ENCODE measurements at regions not wholly inside any gene's neighbourhood (a gene's known extent, or its start where the extent isn't known, plus 50 kb on each side); places are given as distances from the start of the nearest gene placed in this dataset.
A peak's percentile ranks its signal among the peaks of the same experiment; 100 is the strongest.

GRCh38 chr2:191516260-191516659 is 161.7 kb upstream of the NABP1 start:
- DNase-seq, result no peak

DNA sequence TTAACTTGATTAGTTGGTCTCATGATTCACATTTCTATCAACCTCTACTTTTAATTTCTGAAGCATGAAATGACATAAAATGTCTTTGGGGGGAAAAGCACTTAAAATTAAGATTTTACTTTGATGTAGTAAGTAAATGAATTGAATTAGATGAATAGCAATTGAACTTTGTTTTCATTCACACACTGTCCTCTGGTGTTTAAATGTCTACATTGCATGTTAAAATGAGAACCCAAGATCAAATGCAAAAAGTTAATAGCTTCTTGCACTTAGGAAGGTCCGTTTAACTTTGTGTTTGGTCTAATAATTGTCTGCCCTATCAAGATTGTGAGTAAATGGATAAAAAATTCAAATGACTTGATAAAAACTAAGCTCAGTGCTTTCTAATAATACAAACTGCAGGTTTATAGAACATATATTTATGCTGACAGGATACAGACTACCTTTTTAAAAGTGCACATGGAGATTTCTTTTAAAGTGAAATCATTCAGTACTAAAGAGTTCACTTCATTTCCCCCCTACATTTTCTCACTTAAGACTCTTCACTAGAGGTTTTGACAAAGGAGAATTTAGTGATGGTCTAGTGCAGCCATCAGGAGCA is 156.2 kb upstream of the NABP1 start:
- DNase-seq, result peak; percentile 14 to 25

GRCh38 chr2:191522478-191523120 is 155.3 kb upstream of the NABP1 start:
- no peak for DNase-seq

DNA sequence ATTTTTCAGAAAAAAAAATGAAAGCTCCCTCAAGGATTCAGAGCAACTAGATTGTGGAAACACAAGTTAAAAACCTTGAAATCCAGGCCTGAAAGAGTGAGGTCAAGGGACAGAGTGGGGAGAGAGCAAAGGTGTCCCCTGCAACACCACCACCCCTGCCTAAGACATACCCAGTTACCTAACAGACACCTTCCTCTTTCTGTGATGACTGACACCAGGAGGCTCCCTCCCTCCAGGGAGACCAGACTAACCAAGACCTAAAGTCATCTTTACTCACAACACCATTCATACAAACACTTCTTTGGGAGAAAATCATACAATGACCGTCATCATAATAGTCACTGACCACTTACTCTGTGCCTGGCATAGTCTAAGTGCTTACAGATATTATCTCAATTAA is 151.8 kb upstream of the NABP1 start:
- peak; percentile 17 to 26 for DNase-seq

- no peak for DNase-seq
Measured at GRCh38 chr2:191526536-191526935, 151.4 kb upstream of the NABP1 start.

DNA sequence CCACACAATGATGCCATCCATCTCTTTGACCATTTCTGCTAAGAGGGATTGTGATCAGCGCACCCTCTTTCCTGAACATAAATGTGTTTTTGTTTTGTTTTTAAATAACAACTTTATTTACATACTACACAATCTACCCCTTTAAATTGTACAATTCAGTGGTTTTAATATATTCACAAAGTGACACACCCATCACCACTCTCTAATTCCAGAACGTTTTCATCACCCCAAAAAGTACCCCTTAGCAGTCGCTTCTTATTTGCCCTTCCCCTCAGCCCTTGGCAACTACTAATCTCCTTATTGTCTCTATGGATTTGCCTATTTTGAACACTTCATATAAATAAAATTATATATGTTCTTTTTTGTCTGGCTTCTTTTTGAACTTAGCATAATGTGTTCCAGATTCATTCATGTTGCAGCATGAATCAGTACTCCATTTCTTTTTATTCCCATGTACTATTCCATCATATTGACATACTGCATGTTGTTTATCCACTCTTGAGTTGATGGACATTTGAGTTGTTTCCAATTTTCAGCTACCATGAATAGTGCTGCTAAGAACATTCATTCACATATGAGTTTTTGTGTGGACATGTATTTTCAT is 150.9 kb upstream of the NABP1 start:
- no peak for DNase-seq

DNA sequence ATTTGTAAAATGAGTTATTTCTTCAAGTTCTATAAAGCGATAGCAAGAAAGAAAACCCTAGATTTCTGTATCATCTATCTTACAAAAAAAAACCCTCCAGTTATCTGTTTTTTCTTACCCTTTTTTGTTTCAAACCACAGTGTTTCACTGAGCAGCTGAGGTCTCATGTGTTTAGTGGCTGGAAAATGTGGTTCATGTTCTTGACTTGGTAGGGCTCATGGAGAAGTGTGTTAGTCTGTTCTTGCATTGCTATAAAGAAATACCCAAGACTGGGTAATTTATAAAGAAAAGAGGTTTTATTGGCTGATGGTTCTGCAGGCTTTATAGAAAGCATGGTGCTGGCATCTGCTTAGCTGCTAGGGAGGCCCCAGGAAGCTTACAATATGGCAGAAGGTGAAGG is 147.3 kb upstream of the NABP1 start:
- DNase-seq, result no peak

DNA sequence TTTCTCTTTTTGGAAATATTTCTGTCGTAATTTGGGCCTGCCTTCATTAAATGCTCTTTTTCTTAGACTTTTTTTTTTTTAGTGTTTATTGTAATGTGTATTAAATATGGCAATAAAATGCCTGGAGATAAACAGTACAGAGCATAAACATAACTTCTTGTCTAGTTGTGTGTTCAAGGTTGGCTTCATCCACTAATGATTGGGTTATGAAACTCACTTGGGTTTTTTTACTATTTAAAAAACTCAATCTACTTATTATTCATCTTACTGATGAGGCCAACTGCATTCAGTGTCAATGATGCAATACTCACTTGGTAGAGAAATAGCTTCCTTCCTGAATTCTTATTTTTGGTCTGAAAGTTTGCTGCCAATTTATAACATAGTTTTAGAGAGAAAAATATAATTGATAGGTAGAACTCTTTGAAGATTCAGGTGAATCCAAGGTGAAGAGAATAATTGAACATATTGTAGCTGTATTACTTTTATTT is 144.2 kb upstream of the NABP1 start:
- DNase-seq, result peak; percentile 78 to 80

GRCh38 chr2:191537921-191538320 is 140.0 kb upstream of the NABP1 start:
- DNase-seq, result no peak

DNA sequence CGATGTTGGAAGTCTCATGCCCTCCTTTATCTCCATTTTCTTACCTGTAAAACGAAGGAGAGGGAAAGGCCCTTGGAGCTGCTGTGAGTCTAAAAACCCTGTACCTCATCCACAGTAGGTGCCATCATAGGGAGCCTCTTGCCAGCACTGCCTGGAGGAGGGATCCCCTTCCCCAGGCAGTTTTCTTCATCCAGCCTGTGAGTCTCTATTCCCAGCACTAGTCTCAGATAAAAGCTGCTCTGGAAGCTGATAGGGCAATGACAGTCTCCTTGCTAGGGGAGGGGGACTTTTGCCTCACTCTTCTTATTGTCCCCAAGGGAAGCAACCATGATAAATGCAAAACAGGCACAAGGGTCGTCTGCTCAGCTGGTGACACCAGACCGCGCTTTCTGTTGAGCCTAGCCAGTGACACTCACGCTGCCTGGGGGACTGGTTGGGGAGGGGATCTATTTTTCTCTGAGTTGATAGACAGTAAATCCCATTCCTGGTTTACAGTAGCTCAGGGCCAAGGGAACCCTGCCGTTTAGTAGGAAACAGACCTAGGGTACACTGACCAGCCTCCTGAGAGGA is 139.5 kb upstream of the NABP1 start:
- DNase-seq, result no peak

DNA sequence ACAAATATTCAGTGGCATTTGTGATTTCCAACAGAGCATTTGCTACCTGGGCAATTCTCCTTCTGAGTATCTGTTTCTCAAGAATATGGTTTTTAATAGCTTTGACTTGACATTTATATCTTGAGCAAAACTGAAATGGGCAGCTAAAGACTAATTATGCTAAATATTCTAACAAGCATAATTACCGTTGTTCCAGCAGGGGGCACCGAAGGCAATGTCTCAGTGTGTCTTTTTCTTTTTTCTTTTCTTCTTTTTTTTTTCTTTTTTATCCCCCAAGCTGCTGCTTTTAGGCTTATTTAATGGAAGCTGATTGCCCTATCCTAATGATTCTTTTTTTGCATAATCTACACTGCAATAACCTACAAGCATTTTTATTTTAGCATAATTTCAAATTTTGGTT is 138.9 kb upstream of the NABP1 start:
- DNase-seq, result peak; percentile 30 to 51

- no peak for DNase-seq
Measured at GRCh38 chr2:191540681-191541080, 137.3 kb upstream of the NABP1 start.

- DNase-seq, result no peak
Measured at GRCh38 chr2:191543708-191544107, 134.2 kb upstream of the NABP1 start.

GRCh38 chr2:191544461-191545062 is 133.4 kb upstream of the NABP1 start:
- no peak for DNase-seq

GRCh38 chr2:191545361-191545760 is 132.6 kb upstream of the NABP1 start:
- no peak for DNase-seq

DNA sequence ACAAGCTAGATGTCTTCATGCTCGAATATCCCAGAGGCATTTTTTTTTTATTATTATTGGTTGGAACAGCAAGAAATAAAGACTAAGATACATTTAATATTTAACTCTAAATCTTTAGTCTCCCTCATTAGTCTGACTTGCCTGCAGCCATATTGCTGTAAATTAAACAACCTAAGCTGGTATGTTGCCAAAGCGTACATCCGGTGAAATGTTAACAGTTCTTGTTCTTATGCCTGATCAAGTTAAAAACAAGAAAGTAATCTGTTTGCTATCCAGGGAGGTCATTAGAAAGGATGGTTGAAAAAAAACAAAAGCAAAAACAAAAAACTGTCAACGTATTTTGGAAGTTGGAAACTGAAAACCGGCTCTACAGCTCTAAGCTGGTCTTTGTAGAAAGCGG is 125.9 kb upstream of the NABP1 start:
- DNase-seq, result no peak

- no peak for DNase-seq
Measured at GRCh38 chr2:191554240-191554639, 123.7 kb upstream of the NABP1 start.

DNA sequence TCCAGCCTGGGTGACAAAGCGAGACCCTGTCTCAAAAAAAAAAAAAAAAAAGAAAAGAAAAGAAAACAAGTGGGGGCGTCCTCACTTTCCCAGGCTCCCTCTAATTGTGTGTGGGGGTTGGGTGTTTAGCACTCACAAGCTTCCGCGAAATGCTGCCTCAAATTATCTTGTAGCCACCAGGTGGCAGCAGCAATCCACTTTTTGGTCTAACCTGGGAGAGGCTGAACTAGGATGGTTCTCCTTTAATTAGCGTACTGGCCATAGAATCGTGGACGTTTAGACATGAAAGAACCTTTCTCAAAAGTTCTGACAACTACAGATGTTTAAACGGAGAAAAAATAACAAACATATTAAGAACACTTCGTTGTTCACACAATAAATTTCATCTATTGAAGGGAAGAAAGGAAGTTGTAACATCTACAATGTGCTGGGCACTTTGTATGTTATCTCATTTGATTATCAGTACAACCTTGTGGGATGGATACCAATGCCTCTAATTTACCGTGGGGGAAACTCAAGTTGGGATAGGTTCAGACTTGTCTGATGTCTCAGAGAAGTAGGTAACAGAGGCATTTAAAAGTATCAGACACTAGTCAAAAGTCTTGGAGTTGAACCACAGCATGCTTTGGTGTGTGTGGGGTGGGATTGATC is 122.7 kb upstream of the NABP1 start:
- peak; percentile 51 to 73 for DNase-seq

GRCh38 chr2:191556463-191556862 is 121.5 kb upstream of the NABP1 start:
- no peak for DNase-seq

DNA sequence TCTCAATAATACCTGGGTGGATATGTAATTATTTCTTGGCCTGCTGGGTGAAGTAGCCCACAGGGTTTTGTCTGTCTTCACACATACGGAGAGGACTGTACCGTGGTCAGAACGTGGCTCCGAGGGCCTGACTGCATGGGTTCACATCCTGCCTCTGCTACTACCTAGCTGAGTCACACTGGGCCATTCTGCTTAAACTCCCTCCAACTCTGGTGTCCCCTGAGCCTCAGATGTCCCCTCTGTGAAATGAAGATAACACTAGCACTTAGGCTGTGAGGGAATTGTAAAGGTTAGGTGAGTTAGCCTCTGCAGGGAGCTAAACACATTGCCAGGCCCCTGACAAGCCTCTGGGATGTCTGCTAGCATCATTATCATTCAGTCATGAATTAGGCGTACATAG is 120.1 kb upstream of the NABP1 start:
- no peak for DNase-seq

GRCh38 chr2:191559569-191559968 is 118.4 kb upstream of the NABP1 start:
- DNase-seq, result no peak

- no peak for DNase-seq
Measured at GRCh38 chr2:191560411-191560980, 117.4 kb upstream of the NABP1 start.

DNA sequence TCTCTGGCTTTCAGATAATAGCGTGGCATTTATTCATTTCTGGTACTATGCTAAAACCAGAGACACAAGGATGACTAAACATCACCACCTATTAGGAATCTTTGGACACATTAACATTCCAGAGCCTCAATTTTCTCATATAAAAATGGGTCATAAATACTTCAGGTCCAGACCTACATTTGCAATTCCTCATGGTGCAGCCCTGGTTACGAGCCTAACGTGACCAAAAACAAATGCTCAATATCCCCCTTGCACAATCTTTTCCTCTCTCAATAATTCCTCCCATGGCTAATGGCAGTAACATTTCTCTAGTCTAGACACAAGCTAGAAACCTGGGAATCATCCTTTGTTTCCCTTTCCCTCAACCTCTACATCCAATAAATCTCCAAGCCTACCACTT is 112.8 kb upstream of the NABP1 start:
- DNase-seq, result no peak
